ACC112 (cell line): ENCODE measurements at regions not wholly inside any gene's neighbourhood (a gene's known extent, or its start where the extent isn't known, plus 50 kb on each side); places are given as distances from the start of the nearest gene placed in this dataset.

Source experiments
- H2AFZ ChIP-seq: fragments of 200-600 bp; sonication (generic); one replicate; pipeline ENCODE4 v1.6.0; 2017; ENCODE audit warnings: antibody characterized with exemption, low read length; ENCODE audit not compliant: unreplicated experiment
- H3K27ac ChIP-seq: fragments of 200-600 bp; sonication (generic); 2 replicates; pipeline ENCODE4 v1.5.1; 2014; ENCODE audit warnings: low read depth, mild to moderate bottlenecking, antibody characterized with exemption, low read length, moderate library complexity
- H3K27me3 ChIP-seq: fragments of 200-600 bp; sonication (generic); 2 replicates; pipeline ENCODE4 v1.6.1; 2014; ENCODE audit warnings: mild to moderate bottlenecking, antibody characterized with exemption, low read length, moderate library complexity, mixed read lengths; ENCODE audit not compliant: insufficient read depth
- H3K36me3 ChIP-seq: fragments of 200-600 bp; sonication (generic); 2 replicates; pipeline ENCODE4 v1.6.1; 2016; ENCODE audit warnings: mild to moderate bottlenecking, antibody characterized with exemption, low read length, moderate library complexity, mixed read lengths; ENCODE audit not compliant: insufficient read depth
- H3K4me1 ChIP-seq: fragments of 200-600 bp; sonication (generic); one replicate; pipeline ENCODE4 v1.6.1; 2016; ENCODE audit warnings: low read length, mixed read lengths; ENCODE audit not compliant: insufficient read depth, unreplicated experiment, control insufficient read depth
- H3K4me3 ChIP-seq: fragments of 200-600 bp; sonication (generic); 2 replicates; pipeline ENCODE4 v1.5.1; 2014; ENCODE audit warnings: mild to moderate bottlenecking, low read depth, low read length
- H3K79me2 ChIP-seq: fragments of 200-600 bp; sonication (generic); one replicate; pipeline ENCODE4 v1.6.0; 2016; ENCODE audit warnings: low read length; ENCODE audit not compliant: control insufficient read depth, unreplicated experiment, insufficient read depth

DNA sequence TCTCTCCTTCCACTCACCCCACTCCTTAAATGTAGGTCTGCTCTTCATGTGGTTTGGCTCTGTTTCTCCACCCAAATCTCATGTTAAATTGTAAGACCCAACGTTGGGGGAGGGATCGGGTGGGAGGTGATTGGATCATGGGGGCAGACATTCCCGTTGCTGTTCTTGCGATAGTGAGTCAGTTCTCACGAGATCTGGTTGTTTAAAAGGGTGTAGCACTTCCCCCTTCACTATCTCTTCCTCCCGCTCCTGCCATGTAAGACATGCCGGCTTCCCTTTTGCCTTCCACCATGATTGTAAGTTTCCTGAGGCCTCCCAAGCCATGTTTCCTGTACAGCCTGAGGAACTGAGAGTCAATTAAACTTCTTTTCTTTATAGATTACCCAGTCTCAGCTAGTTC is 1044.5 kb upstream of the POU3F3 start:
- Histone ChIP-seq H3K27ac (no peak overlapping the region), H3K36me3 (no peaks in the 10 kb centered on the region), H3K27me3 (no peaks in the 10 kb centered on the region), H3K79me2 (no peaks in the 10 kb centered on the region), H3K4me3 (no peak overlapping the region), H2AFZ (no peak overlapping the region), H3K4me1 (no peaks in the 10 kb centered on the region)

DNA sequence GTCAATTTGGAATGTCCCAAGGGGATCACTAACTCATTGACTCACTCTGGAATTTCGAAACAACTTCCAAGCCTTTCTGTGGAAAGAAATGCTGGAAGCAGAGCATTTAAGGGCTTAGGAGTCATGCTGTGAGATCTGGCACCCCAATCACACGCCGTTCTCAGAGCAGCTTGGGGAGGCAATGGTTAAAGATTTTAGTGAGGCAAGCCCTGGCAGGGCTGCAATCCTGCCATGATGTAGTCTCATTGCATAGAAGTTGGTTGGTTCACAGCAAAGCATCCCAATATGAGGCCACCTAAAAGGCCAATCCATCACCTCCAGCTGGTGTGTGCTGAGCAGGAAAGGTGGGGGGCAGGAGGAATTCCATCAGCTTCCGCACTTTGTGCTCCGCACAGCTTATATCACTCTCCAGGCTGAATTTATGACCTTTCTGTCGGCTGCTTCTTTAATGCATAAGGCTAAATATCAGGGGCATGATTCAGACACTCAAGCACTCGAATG is 1043.9 kb upstream of the POU3F3 start:
- no peak overlapping the region for H3K27ac ChIP-seq

DNA sequence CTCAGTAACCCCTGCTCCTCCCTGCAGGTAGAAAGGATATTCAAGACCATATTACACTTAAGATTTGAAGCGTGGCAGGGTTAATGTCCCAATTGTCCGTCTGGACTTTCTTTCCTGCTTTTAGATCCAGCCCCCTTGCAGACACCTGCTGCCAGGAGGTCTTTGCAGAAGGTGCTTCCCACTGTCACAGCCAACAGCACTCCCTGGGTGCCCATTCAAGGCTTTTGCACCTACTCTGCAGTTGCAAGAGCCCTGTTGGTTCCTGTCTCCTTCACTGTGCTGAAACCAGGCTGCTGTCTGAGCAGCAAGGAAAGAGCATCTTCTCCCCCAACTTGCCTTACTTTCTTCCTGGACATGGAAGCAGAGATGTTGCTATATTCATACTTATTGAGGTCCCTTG is 1043.0 kb upstream of the POU3F3 start:
- H2AFZ ChIP-seq = no peak overlapping the region
- no peak overlapping the region for H3K27ac ChIP-seq
- no peak overlapping the region for H3K4me3 ChIP-seq
- H3K27me3 ChIP-seq = no peaks in the 10 kb centered on the region
- no peaks in the 10 kb centered on the region for H3K79me2 ChIP-seq
- no peaks in the 10 kb centered on the region for H3K4me1 ChIP-seq
- H3K36me3 ChIP-seq = no peaks in the 10 kb centered on the region

More for the DNA sequence above, 1043.9 kb upstream of the POU3F3 start:
- no peaks in the 10 kb centered on the region for H3K36me3 ChIP-seq
- no peaks in the 10 kb centered on the region for H3K27me3 ChIP-seq
- H3K4me1 ChIP-seq = no peaks in the 10 kb centered on the region
- no peak overlapping the region for H2AFZ ChIP-seq
- no peak overlapping the region for H3K4me3 ChIP-seq
- H3K79me2 ChIP-seq = no peaks in the 10 kb centered on the region

DNA sequence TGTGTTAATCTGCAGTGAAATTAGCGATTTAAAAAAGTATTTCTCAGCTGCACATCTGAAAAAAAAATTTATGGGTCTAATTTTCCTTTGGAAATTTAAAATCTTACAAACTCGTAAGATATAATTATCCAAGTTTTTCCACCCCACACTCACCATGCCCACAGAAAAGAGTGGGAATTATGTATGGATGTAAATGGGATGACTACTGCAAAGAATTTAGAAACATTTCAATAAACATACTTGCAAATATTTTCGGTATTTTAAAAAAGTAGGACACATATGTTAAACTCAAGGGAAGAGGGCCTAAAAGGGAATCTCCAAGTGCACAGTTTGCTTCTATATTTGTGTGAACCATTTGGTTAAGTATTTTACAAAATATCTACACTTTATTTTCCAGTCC is 1039.9 kb upstream of the POU3F3 start:
- Histone ChIP-seq H2AFZ (no peak overlapping the region), H3K36me3 (no peaks in the 10 kb centered on the region), H3K4me1 (no peaks in the 10 kb centered on the region), H3K27ac (no peak overlapping the region), H3K27me3 (no peaks in the 10 kb centered on the region), H3K4me3 (no peak overlapping the region), H3K79me2 (no peaks in the 10 kb centered on the region)

DNA sequence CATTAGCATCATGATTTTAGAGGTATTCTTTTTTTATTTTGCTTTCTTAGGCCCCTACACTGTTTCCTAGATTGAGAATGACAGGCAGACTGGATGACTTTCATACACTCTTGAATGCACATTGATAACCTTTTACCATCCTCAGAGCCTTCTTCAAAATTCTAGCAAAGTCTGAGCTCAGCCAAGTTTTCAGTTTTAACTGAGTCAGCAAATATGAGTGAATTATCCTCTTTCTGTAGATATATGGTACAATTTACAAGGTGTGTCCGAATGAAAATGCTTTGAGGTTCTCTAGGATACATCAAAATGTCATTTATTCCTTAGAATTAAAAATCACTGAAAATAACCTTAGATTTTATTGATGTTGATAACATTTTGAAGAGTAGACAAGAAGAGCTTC is 1038.2 kb upstream of the POU3F3 start:
- Histone ChIP-seq H3K27me3 (no peaks in the 10 kb centered on the region), H3K27ac (no peak overlapping the region), H3K4me3 (no peak overlapping the region), H3K36me3 (no peaks in the 10 kb centered on the region), H3K79me2 (no peaks in the 10 kb centered on the region), H2AFZ (no peak overlapping the region), H3K4me1 (no peaks in the 10 kb centered on the region)

DNA sequence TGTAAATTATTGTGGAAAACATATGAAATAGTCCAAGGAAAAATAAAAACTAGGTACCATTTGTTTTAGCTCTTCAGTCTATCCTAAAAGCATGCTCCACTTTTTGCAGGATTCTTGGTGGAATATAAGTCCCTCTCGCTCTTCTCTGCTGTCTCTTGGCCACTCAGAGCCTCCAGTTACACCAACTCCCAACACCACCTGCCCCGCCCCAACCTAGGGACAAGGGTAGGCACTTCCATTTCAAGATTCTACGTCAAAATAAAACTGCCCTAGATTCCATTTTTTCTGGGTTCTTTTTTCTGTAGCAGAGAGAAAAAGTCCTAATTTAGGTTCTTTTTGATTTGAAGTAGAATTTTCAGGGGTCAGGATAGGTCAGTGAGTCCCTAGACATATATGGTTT is 1036.2 kb upstream of the POU3F3 start:
- Histone ChIP-seq H3K27ac (no peak overlapping the region), H2AFZ (no peak overlapping the region), H3K79me2 (no peaks in the 10 kb centered on the region), H3K4me1 (no peaks in the 10 kb centered on the region), H3K36me3 (no peaks in the 10 kb centered on the region), H3K4me3 (no peak overlapping the region), H3K27me3 (no peaks in the 10 kb centered on the region)

DNA sequence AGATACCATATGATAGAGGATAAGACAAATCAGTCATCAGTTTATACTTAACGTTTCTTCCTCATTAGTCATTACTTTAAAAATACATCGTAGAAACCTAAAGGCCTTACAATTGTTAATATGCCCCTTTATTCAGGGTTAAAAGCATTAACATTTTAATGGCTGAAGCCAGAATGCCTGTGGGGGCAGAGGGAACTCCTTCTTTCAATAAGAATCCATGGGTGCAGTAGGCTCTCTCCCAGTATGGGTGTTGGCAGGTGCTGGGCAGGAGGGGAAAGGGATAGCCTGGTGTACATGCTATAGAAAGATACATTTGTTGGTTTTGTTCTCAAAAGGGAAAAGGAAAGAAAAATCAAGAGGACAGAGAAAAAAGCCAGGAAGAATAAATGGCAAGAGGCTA is 1035.7 kb upstream of the POU3F3 start:
- Histone ChIP-seq H3K27me3 (no peaks in the 10 kb centered on the region), H3K27ac (no peak overlapping the region), H3K4me1 (no peaks in the 10 kb centered on the region), H3K36me3 (no peaks in the 10 kb centered on the region), H2AFZ (no peak overlapping the region), H3K4me3 (no peak overlapping the region), H3K79me2 (no peaks in the 10 kb centered on the region)

DNA sequence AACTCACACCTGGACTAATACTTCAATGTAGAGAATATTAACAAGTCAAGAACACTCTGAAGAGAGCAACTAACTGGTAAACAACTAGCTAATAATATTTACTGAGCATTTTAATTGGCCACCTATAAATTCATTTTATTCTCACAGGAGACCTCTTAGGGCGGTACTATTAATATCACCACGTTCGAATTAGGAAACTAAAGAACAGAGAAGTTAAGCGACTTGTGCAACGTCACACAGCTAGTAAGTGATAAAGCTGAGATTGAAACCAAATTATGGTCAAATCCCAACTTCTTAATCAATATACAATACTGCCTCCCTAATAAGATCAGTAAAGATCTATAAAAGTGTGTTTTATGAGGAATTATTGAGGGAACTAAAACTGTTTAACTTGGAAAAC is 1034.3 kb upstream of the POU3F3 start:
- Histone ChIP-seq H2AFZ (no peak overlapping the region), H3K36me3 (no peaks in the 10 kb centered on the region), H3K4me3 (no peak overlapping the region), H3K27me3 (no peaks in the 10 kb centered on the region), H3K79me2 (no peaks in the 10 kb centered on the region), H3K27ac (no peak overlapping the region), H3K4me1 (no peaks in the 10 kb centered on the region)

DNA sequence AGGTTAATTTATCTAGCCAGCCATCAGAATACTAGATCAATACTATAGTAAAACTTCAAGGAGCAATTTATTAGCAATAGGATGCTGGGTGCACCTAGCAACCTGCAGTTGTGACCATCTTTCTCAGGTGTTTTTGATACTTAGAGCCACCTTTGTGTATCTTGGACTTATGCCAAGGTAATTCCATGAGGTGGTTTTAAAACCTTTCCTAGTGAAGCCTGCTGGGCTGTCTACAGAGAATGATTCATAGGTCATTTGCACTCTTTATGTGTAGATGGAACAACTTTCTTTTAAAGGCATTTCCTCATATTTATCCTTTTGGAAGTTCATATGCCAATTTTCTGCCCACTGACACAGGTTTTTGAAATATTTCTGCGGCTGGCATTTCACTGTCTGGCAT is 1030.1 kb upstream of the POU3F3 start:
- no peaks in the 10 kb centered on the region for H3K27me3 ChIP-seq
- no peak overlapping the region for H3K27ac ChIP-seq
- no peaks in the 10 kb centered on the region for H3K4me1 ChIP-seq
- no peaks in the 10 kb centered on the region for H3K36me3 ChIP-seq
- no peak overlapping the region for H3K4me3 ChIP-seq
- no peak overlapping the region for H2AFZ ChIP-seq
- H3K79me2 ChIP-seq = no peaks in the 10 kb centered on the region

DNA sequence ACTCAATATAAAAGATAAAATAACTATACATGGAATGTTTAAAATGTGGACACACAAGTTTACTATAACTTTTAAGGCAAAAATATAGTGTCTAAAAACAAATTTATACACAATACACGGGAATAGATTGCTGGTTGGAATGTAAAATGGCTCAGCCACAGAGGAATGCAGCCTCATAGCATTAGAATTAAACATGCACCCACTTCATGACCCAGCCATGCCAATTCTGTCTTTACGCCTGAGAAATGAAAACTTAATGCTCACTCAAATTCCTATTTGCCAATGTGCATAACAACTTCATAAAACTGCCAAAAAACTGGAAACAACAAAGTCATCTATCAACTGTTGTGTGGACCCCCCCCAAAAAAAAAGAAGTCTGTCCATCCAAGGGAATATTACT is 1006.6 kb upstream of the POU3F3 start:
- H3K4me1 ChIP-seq = no peaks in the 10 kb centered on the region
- H3K4me3 ChIP-seq = no peak overlapping the region
- H3K27ac ChIP-seq = no peak overlapping the region
- no peaks in the 10 kb centered on the region for H3K79me2 ChIP-seq
- no peaks in the 10 kb centered on the region for H3K27me3 ChIP-seq
- H3K36me3 ChIP-seq = no peaks in the 10 kb centered on the region
- H2AFZ ChIP-seq = no peak overlapping the region

DNA sequence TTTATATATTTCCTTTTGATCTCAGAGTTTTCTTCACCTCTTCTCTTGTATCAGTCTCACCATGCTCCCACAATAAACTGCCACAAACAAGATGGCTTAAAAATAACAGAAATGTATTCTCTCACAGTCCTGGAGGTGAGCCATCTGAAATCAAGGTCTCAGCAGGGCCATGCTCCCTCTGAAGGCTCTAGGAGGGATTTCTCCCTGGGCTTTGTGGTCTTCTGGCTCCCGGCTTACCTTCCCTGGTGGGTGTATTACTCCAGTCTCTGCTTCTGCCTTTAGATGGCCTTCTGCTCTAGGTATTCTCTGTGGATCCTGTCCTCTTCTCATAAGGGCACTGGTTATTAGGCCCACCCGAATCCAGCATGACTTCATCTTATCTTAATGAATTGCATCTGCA is 994.7 kb upstream of the POU3F3 start:
- H3K27me3 ChIP-seq = no peaks in the 10 kb centered on the region

More for the DNA sequence above, 994.7 kb upstream of the POU3F3 start:
- Histone ChIP-seq H2AFZ (no peak overlapping the region), H3K36me3 (no peaks in the 10 kb centered on the region), H3K79me2 (no peaks in the 10 kb centered on the region), H3K27ac (no peak overlapping the region), H3K4me3 (no peak overlapping the region), H3K4me1 (no peaks in the 10 kb centered on the region)
